Panc1 (cell line): ENCODE measurements at regions not wholly inside any gene's neighbourhood (a gene's known extent, or its start where the extent isn't known, plus 50 kb on each side); places are given as distances from the start of the nearest gene placed in this dataset.

Experiments used
- ATAC-seq: fragments of 200-7000 bp; cut with Tn5 transposase; 2 replicates; pipeline ENCODE4 v1.9.1; 2020; ENCODE audit warnings: mild to moderate bottlenecking, moderate library complexity
- BruUV-seq: library from RNA; stranded (reverse); fragments of 400-500 nt; replicated peaks from 2 replicates; lab custom pipeline; 2021; lab: Mats Ljungman, UMichigan
- CTCF ChIA-PET: fragments of 300-600 bp; sonication (Branson Sonifier 250); formaldehyde crosslinking; loops from one replicate; lab custom pipeline; 2022; ENCODE audit warnings: antibody characterized with exemption; lab: Charles Lee
- POLR2A ChIA-PET: fragments of 300-600 bp; sonication (Branson Sonifier 250); formaldehyde crosslinking; loops from one replicate; lab custom pipeline; 2022; ENCODE audit warnings: antibody characterized with exemption; lab: Charles Lee
- DNase-seq: peaks from one replicate; pipeline ENCODE4 v3.0.0-alpha.2; 2010; ENCODE audit warnings: low read depth, low spot score
- H3K27ac ChIP-seq: 2 replicates; pipeline ENCODE4 v1.5.1; 2011; ENCODE audit warnings: mild to moderate bottlenecking, low read length, inconsistent platforms
- H3K27me3 ChIP-seq: fragments of 200-500 bp; sonication (Bioruptor generic); 2 replicates; pipeline ENCODE4 v1.6.0; 2014; ENCODE audit warnings: low read length, inconsistent platforms; ENCODE audit not compliant: control insufficient read depth, insufficient read depth
- H3K36me3 ChIP-seq: fragments of 200-500 bp; sonication (Bioruptor generic); 2 replicates; pipeline ENCODE4 v1.5.1; 2014; ENCODE audit warnings: inconsistent platforms, mild to moderate bottlenecking, low read length, moderate library complexity; ENCODE audit not compliant: control insufficient read depth, insufficient read depth
- H3K4me1 ChIP-seq: 2 replicates; pipeline ENCODE4 v1.5.1; 2011; ENCODE audit warnings: inconsistent platforms, mild to moderate bottlenecking, low read length, moderate library complexity; ENCODE audit not compliant: control insufficient read depth, insufficient read depth
- H3K4me3 ChIP-seq, 2 experiments: 2 replicates each; pipeline ENCODE4 v1.5.1; 2011 to 2012; ENCODE audit warnings: low read depth in 2 of 2, low read length in 2 of 2, mild to moderate bottlenecking in 2 of 2, inconsistent platforms in 1 of 2, moderate library complexity in 1 of 2
- H3K9me3 ChIP-seq: fragments of 200-500 bp; sonication (Bioruptor generic); 2 replicates; pipeline ENCODE4 v1.5.1; 2014; ENCODE audit warnings: low read depth, mild to moderate bottlenecking, inconsistent platforms, low read length, moderate library complexity; ENCODE audit not compliant: control insufficient read depth, insufficient read depth
- CTCF ChIP-seq: fragments of 450-650 bp; IDR thresholded peaks from 2 replicates; pipeline ENCODE4 v1.5.1; 2017; ENCODE audit warnings: mild to moderate bottlenecking
- POLR2AphosphoS5 ChIP-seq: IDR thresholded peaks from 2 replicates; pipeline ENCODE4 v1.6.1; 2012; ENCODE audit warnings: mild to moderate bottlenecking, low read depth, low read length, moderate library complexity
- REST ChIP-seq, 2 experiments: IDR thresholded peaks; 2 replicates each; pipeline ENCODE4 v1.6.1; 2011 to 2012; ENCODE audit warnings: low read depth in 2 of 2, control low read depth in 1 of 2, low read length in 1 of 2, mild to moderate bottlenecking in 1 of 2, moderate library complexity in 1 of 2; ENCODE audit not compliant: insufficient read depth in 1 of 2
- SIN3A ChIP-seq: IDR thresholded peaks from 2 replicates; pipeline ENCODE4 v1.6.1; 2012; ENCODE audit warnings: low read depth, mild to moderate bottlenecking, low read length, moderate library complexity, borderline replicate concordance; ENCODE audit not compliant: insufficient read depth
- TCF7L2 ChIP-seq: IDR thresholded peaks from 2 replicates; pipeline ENCODE4 v1.6.1; 2011; ENCODE audit warnings: mild to moderate bottlenecking, low read depth, low read length, inconsistent platforms
- in situ Hi-C: cut with HindIII; loops from 2 replicates; pipeline ENCODE4 v1.10.0; 2016; ENCODE audit warnings: low sequenced_read_pairs, low pct_unique_long_range_greater_than_20kb
- intact Hi-C: fragments of 100-400 bp; cut with micrococcal nuclease; formaldehyde crosslinking; loops from one replicate; pipeline ENCODE4 v1.10.0; 2022; ENCODE audit not compliant: unreplicated experiment

GRCh38 chr9:109830545-109830944 is 50.5 kb downstream of the PALM2AKAP2 start:
- no peaks in the 10 kb centered on the region for H3K9me3 ChIP-seq

GRCh38 chr9:109831998-109832658 is 52.1 kb downstream of the PALM2AKAP2 start:
- BruUV-seq: no TSS peak
- ChIA-PET CTCF (no interaction called here), POLR2A (no interaction called here)
- DNase-seq (no peak), ATAC-seq (no peak)
- H3K27ac ChIP-seq: no peak overlapping the region
- no peaks in the 10 kb centered on the region for H3K4me1 ChIP-seq
- in situ Hi-C loops (no loop called here), intact Hi-C loops (no loop called here)
- no peak overlapping the region for H3K4me3 ChIP-seq
- H3K9me3 ChIP-seq: no peaks in the 10 kb centered on the region
- no peaks in the 10 kb centered on the region for H3K27me3 ChIP-seq
- TF ChIP-seq TCF7L2 (no peak), POLR2AphosphoS5 (no peak)
- H3K36me3 ChIP-seq: no peaks in the 10 kb centered on the region

More at GRCh38 chr9:109830545-109830944, 50.5 kb downstream of the PALM2AKAP2 start:
- no peak overlapping the region for H3K4me3 ChIP-seq
- POLR2A ChIA-PET: no interaction called here
- in situ Hi-C loops: no loop called here
- no peak for ATAC-seq
- intact Hi-C loops: no loop called here
- CTCF ChIA-PET: no interaction called here
- no peaks in the 10 kb centered on the region for H3K4me1 ChIP-seq
- H3K36me3 ChIP-seq: no peaks in the 10 kb centered on the region
- no peaks in the 10 kb centered on the region for H3K27me3 ChIP-seq
- TF ChIP-seq TCF7L2: no peak
- TF ChIP-seq REST (IDR thresholded peaks at IDR 0.05; ENCODE audit: insufficient read depth in 1 of 2, low read depth in 2 of 2, low read length in 1 of 2): no peak
- TF ChIP-seq CTCF: no peak
- no peak for TF ChIP-seq SIN3A
- TF ChIP-seq POLR2AphosphoS5: no peak
- BruUV-seq: no TSS peak
- no peak overlapping the region for H3K27ac ChIP-seq
- DNase-seq: no peak

- no peaks in the 10 kb centered on the region for H3K9me3 ChIP-seq
- ChIA-PET CTCF (no interaction called here), POLR2A (no interaction called here)
- ATAC-seq: no peak
- H3K27ac ChIP-seq: no peak overlapping the region
- H3K4me1 ChIP-seq: no peaks in the 10 kb centered on the region
- TF ChIP-seq POLR2AphosphoS5 (no peak), REST (IDR thresholded peaks at IDR 0.05; ENCODE audit: insufficient read depth in 1 of 2, low read depth in 2 of 2, low read length in 1 of 2) (no peak), TCF7L2 (no peak), SIN3A (no peak), CTCF (no peak)
- in situ Hi-C loops (no loop called here), intact Hi-C loops (no loop called here)
- H3K27me3 ChIP-seq: no peaks in the 10 kb centered on the region
- no TSS peak for BruUV-seq
- H3K36me3 ChIP-seq: no peaks in the 10 kb centered on the region
- H3K4me3 ChIP-seq: no peak overlapping the region
- DNase-seq: no peak
These were observed 54.9 kb downstream of the PALM2AKAP2 start for GRCh38 chr9:109834855-109835254.
